Trophoblast cell (in vitro differentiated cells and primary cell): ENCODE measurements at regions not wholly inside any gene's neighbourhood (a gene's known extent, or its start where the extent isn't known, plus 50 kb on each side); places are given as distances from the start of the nearest gene placed in this dataset.

Experiments
- DNase-seq, 2 donors: peaks; one replicate each; pipeline ENCODE4 v3.0.0-alpha.2; 2016
- H2AFZ ChIP-seq: 2 replicates; pipeline ENCODE4 v1.6.1; 2013; ENCODE audit warnings: low read length, moderate library complexity, mild to moderate bottlenecking; ENCODE audit not compliant: insufficient read depth, poor library complexity
- H2AK5ac ChIP-seq: 2 replicates; pipeline ENCODE4 v1.6.1; 2013; ENCODE audit warnings: mild to moderate bottlenecking, low read length
- H2BK120ac ChIP-seq: 2 replicates; pipeline ENCODE4 v1.6.1; 2013; ENCODE audit warnings: low read length, mild to moderate bottlenecking, moderate library complexity; ENCODE audit not compliant: insufficient read depth, poor library complexity
- H2BK12ac ChIP-seq: 2 replicates; pipeline ENCODE4 v1.6.1; 2013; ENCODE audit warnings: mild to moderate bottlenecking, low read length, moderate library complexity
- H2BK5ac ChIP-seq: 2 replicates; pipeline ENCODE4 v1.6.1; 2013; ENCODE audit warnings: low read length, low read depth, moderate library complexity, mild to moderate bottlenecking; ENCODE audit not compliant: poor library complexity
- H3K14ac ChIP-seq: 2 replicates; pipeline ENCODE4 v1.6.1; 2013; ENCODE audit warnings: mild to moderate bottlenecking, low read length
- H3K18ac ChIP-seq: 2 replicates; pipeline ENCODE4 v1.6.1; 2013; ENCODE audit warnings: mild to moderate bottlenecking, low read length
- H3K23ac ChIP-seq: 2 replicates; pipeline ENCODE4 v1.6.1; 2013; ENCODE audit warnings: low read length
- H3K27ac ChIP-seq: 2 replicates; pipeline ENCODE4 v1.5.1; 2013; ENCODE audit warnings: low read depth, mild to moderate bottlenecking, inconsistent platforms, low read length, moderate library complexity
- H3K27me3 ChIP-seq: 2 replicates; pipeline ENCODE4 v1.6.1; 2013; ENCODE audit warnings: inconsistent platforms, mild to moderate bottlenecking, low read length, moderate library complexity; ENCODE audit not compliant: insufficient read depth
- H3K36me3 ChIP-seq, 2 experiments: 1 replicate in 1 of 2; 2 replicates in 1 of 2; pipeline ENCODE4 v1.6.1; 2013; ENCODE audit warnings: low read length in 2 of 2, mild to moderate bottlenecking in 2 of 2, moderate library complexity in 1 of 2; ENCODE audit not compliant: insufficient read depth in 2 of 2, control insufficient read depth in 1 of 2
- H3K4ac ChIP-seq: 2 replicates; pipeline ENCODE4 v1.6.1; 2013; ENCODE audit warnings: low read depth, mild to moderate bottlenecking, low read length, moderate library complexity
- H3K4me1 ChIP-seq, 2 experiments: 1 replicate in 1 of 2; 2 replicates in 1 of 2; pipeline ENCODE4 v1.6.1; 2013; ENCODE audit warnings: low read length in 2 of 2, mild to moderate bottlenecking in 2 of 2, moderate library complexity in 1 of 2; ENCODE audit not compliant: insufficient read depth in 2 of 2, control insufficient read depth in 1 of 2
- H3K4me2 ChIP-seq: 2 replicates; pipeline ENCODE4 v1.6.1; 2013; ENCODE audit warnings: inconsistent platforms, mild to moderate bottlenecking, low read length, moderate library complexity
- H3K4me3 ChIP-seq: 2 replicates; pipeline ENCODE4 v1.5.1; 2013; ENCODE audit warnings: mild to moderate bottlenecking, low read depth, low read length, inconsistent platforms
- H3K79me1 ChIP-seq: one replicate; pipeline ENCODE4 v1.6.1; 2013; ENCODE audit warnings: low read length
- H3K79me2 ChIP-seq: 2 replicates; pipeline ENCODE4 v1.6.1; 2013; ENCODE audit warnings: low read length, mild to moderate bottlenecking; ENCODE audit not compliant: control insufficient read depth, insufficient read depth, poor library complexity
- H3K9ac ChIP-seq: 2 replicates; pipeline ENCODE4 v1.6.1; 2013; ENCODE audit warnings: mild to moderate bottlenecking, low read length
- H3K9me3 ChIP-seq: 2 replicates; pipeline ENCODE4 v1.6.1; 2013; ENCODE audit warnings: low read depth, mild to moderate bottlenecking, control low read depth, inconsistent platforms, low read length; ENCODE audit not compliant: insufficient read depth
- H4K12ac ChIP-seq: 2 replicates; pipeline ENCODE4 v1.6.1; 2013; ENCODE audit warnings: low read depth, mild to moderate bottlenecking, low read length, moderate library complexity
- H4K8ac ChIP-seq: 2 replicates; pipeline ENCODE4 v1.6.1; 2013; ENCODE audit warnings: low read depth, mild to moderate bottlenecking, low read length, moderate library complexity
- H4K91ac ChIP-seq: one replicate; pipeline ENCODE4 v1.6.1; 2013; ENCODE audit warnings: low read depth, mild to moderate bottlenecking, low read length, moderate library complexity
- WGBS: extraction: QIAGEN DNeasy Blood & Tissue Kit; methylation state at CpG from one replicate; pipeline ENCODE4 v1.1.7; 2013; ENCODE audit warnings: missing lambda C conversion rate; ENCODE audit not compliant: insufficient read length, insufficient coverage; ENCODE audit errors: extremely low coverage; 5-methylcytosine and 5-hydroxymethylcytosine counted together

- Histone ChIP-seq H3K9me3 (no peaks in the 10 kb centered on the region), H3K4me1 (no peaks in the 10 kb centered on the region), H3K4ac (no peak overlapping the region), H3K18ac (no peak overlapping the region), H3K27me3 (no peaks in the 10 kb centered on the region), H3K9ac (no peak overlapping the region), H2BK12ac (no peak overlapping the region), H2AK5ac (no peak overlapping the region), H2BK5ac (no peak overlapping the region), H4K8ac (no peak overlapping the region), H3K14ac (no peak overlapping the region), H3K79me2 (no peaks in the 10 kb centered on the region), H3K36me3 (no peaks in the 10 kb centered on the region), H2BK120ac (no peak overlapping the region), H3K79me1 (no peaks in the 10 kb centered on the region), H2AFZ (no peak overlapping the region), H3K27ac (no peak overlapping the region), H4K12ac (no peak overlapping the region), H3K4me3 (no peak overlapping the region), H3K23ac (no peak overlapping the region), H3K4me2 (no peak overlapping the region), H4K91ac (no peak overlapping the region)
- DNase-seq = no peak
- WGBS = no CpG with 5 or more reads among the region's 2 CpGs
These were observed 441.9 kb upstream of the ADGRL4 start for GRCh38 chr1:79448426-79448825.

- no CpG with 5 or more reads among the region's 2 CpGs for WGBS
- H4K8ac ChIP-seq = no peak overlapping the region
- no peak overlapping the region for H3K14ac ChIP-seq
- no peak overlapping the region for H3K23ac ChIP-seq
- H3K18ac ChIP-seq = no peak overlapping the region
- H2AK5ac ChIP-seq = no peak overlapping the region
- no peaks in the 10 kb centered on the region for H3K79me2 ChIP-seq
- H3K4ac ChIP-seq = no peak overlapping the region
- no peaks in the 10 kb centered on the region for H3K9me3 ChIP-seq
- no peak overlapping the region for H2AFZ ChIP-seq
- H3K27me3 ChIP-seq = no peaks in the 10 kb centered on the region
- H4K91ac ChIP-seq = no peak overlapping the region
- H4K12ac ChIP-seq = no peak overlapping the region
- H3K4me1 ChIP-seq = no peaks in the 10 kb centered on the region
- no peaks in the 10 kb centered on the region for H3K36me3 ChIP-seq
- no peak overlapping the region for H2BK12ac ChIP-seq
- H3K4me2 ChIP-seq = no peak overlapping the region
- H3K9ac ChIP-seq = no peak overlapping the region
- H3K79me1 ChIP-seq = no peaks in the 10 kb centered on the region
- H2BK120ac ChIP-seq = no peak overlapping the region
- no peak overlapping the region for H2BK5ac ChIP-seq
- H3K4me3 ChIP-seq = no peak overlapping the region
- no peak for DNase-seq
- H3K27ac ChIP-seq = no peak overlapping the region
These were observed 434.7 kb upstream of the ADGRL4 start for GRCh38 chr1:79441238-79441637.

GRCh38 chr1:79437540-79437939, 431.0 kb upstream of the ADGRL4 start:
- Histone ChIP-seq H4K91ac (no peak overlapping the region), H3K23ac (no peak overlapping the region)

GRCh38 chr1:79431340-79431739, 424.8 kb upstream of the ADGRL4 start:
- H3K27me3 ChIP-seq = no peaks in the 10 kb centered on the region
- no peak overlapping the region for H2BK12ac ChIP-seq
- H3K79me1 ChIP-seq = no peaks in the 10 kb centered on the region
- no peak overlapping the region for H3K14ac ChIP-seq
- H3K4me2 ChIP-seq = no peak overlapping the region
- no peak overlapping the region for H2AK5ac ChIP-seq
- H2AFZ ChIP-seq = no peak overlapping the region
- no peak overlapping the region for H4K91ac ChIP-seq
- no peak overlapping the region for H3K18ac ChIP-seq
- H4K8ac ChIP-seq = no peak overlapping the region
- H3K4ac ChIP-seq = no peak overlapping the region
- no peaks in the 10 kb centered on the region for H3K79me2 ChIP-seq
- no CpG with 5 or more reads among the region's 2 CpGs for WGBS
- H3K27ac ChIP-seq = no peak overlapping the region
- H3K4me1 ChIP-seq = no peaks in the 10 kb centered on the region
- DNase-seq = no peak
- H2BK5ac ChIP-seq = no peak overlapping the region
- H3K23ac ChIP-seq = no peak overlapping the region
- H3K36me3 ChIP-seq = no peaks in the 10 kb centered on the region
- H3K9me3 ChIP-seq = no peaks in the 10 kb centered on the region
- no peak overlapping the region for H4K12ac ChIP-seq
- H3K9ac ChIP-seq = no peak overlapping the region
- H2BK120ac ChIP-seq = no peak overlapping the region
- H3K4me3 ChIP-seq = no peak overlapping the region

More at GRCh38 chr1:79437540-79437939, 431.0 kb upstream of the ADGRL4 start:
- no peaks in the 10 kb centered on the region for H3K9me3 ChIP-seq
- no CpG with 5 or more reads among the region's 2 CpGs for WGBS
- no peaks in the 10 kb centered on the region for H3K79me1 ChIP-seq
- no peak overlapping the region for H3K14ac ChIP-seq
- H4K12ac ChIP-seq = no peak overlapping the region
- no peak overlapping the region for H3K4me2 ChIP-seq
- H3K9ac ChIP-seq = no peak overlapping the region
- no peaks in the 10 kb centered on the region for H3K79me2 ChIP-seq
- DNase-seq = no peak
- H3K36me3 ChIP-seq = no peaks in the 10 kb centered on the region
- no peak overlapping the region for H4K8ac ChIP-seq
- no peak overlapping the region for H2AK5ac ChIP-seq
- no peak overlapping the region for H2BK5ac ChIP-seq
- no peaks in the 10 kb centered on the region for H3K27me3 ChIP-seq
- no peak overlapping the region for H2AFZ ChIP-seq
- no peak overlapping the region for H3K4ac ChIP-seq
- H3K27ac ChIP-seq = no peak overlapping the region
- no peak overlapping the region for H2BK12ac ChIP-seq
- no peak overlapping the region for H3K4me3 ChIP-seq
- no peak overlapping the region for H2BK120ac ChIP-seq
- H3K18ac ChIP-seq = no peak overlapping the region
- H3K4me1 ChIP-seq = no peaks in the 10 kb centered on the region
